Peyer's patch (tissue), 4 donors: ENCODE measurements at regions not wholly inside any gene's neighbourhood (a gene's known extent, or its start where the extent isn't known, plus 50 kb on each side); places are given as distances from the start of the nearest gene placed in this dataset.

Experiments used
- DNase-seq, 3 donors: peaks; one replicate each; pipeline ENCODE4 v3.0.0-alpha.2; 2017 to 2019
- H3K27ac ChIP-seq, 4 donors: fragments of 200-600 bp; sonication (generic); one replicate each; pipeline ENCODE4 v1.5.1; 2016 to 2019
- H3K27me3 ChIP-seq, 2 donors: fragments of 200-600 bp; sonication (generic); one replicate each; pipeline ENCODE4 v1.5.1; 2019
- H3K36me3 ChIP-seq, 3 donors: fragments of 200-600 bp; sonication (generic); one replicate each; pipeline ENCODE4 v1.5.1; 2016 to 2019
- H3K4me1 ChIP-seq, 4 donors: fragments of 200-600 bp; sonication (generic); one replicate each; pipeline ENCODE4 v1.5.1; 2016 to 2019
- H3K4me3 ChIP-seq, 4 donors: fragments of 200-600 bp; sonication (generic); 1 replicate in 3 of 4; 2 replicates in 1 of 4; pipeline ENCODE4 v1.5.1; 2016 to 2019; ENCODE audit warnings: mild to moderate bottlenecking in 1 of 4
- H3K9me3 ChIP-seq, 4 donors: fragments of 200-600 bp; sonication (generic); one replicate each; pipeline ENCODE4 v1.5.1; 2016 to 2019; ENCODE audit warnings: mild to moderate bottlenecking in 1 of 4
- POLR2A ChIP-seq, 2 donors: fragments of 450-650 bp; IDR thresholded peaks; one replicate each; pipeline ENCODE4 v1.5.1; 2017; ENCODE audit warnings: antibody characterized with exemption in 2 of 2, mild to moderate bottlenecking in 2 of 2, moderate library complexity in 2 of 2
- TF ChIP-seq, protein P1 (sequence below), 6 experiments: fragments of 450-650 bp in 4 of 6; fragments of 200-600 bp in 2 of 6; sonication (generic) in 1 of 6; IDR thresholded peaks; one replicate each; pipeline ENCODE4 v1.5.1; 2017 to 2019; ENCODE audit warnings: antibody characterized with exemption in 6 of 6, mild to moderate bottlenecking in 3 of 6, moderate library complexity in 1 of 6

DNA sequence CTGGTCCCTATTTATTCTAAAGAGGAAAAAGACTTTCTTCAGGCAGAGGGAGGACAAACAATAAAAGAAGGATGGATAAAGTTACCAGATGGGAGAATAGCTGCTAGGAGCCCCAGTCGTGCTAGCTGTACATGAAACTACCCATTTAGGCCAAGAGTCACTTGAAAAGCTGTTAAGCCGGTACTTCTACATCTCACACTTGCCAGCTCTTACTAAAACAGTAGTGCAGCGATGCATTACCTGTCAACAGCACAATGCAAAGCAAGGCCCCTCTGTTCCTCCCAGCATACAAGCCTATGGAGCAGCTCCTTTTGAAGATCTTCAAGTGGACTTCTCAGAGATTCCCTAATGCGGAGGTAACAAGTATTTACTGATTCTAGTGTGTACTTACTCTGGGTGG is 1138.8 kb downstream of the ARAP2 start:
- Histone ChIP-seq H3K36me3 (no peaks in the 10 kb centered on the region), H3K4me3 (no peak overlapping the region), H3K9me3 (peaks cover 0 to 2% (median 0%) of the 10 kb centered on the region in 4 donors), H3K27ac (no peak overlapping the region), H3K27me3 (no peaks in the 10 kb centered on the region), H3K4me1 (no peaks in the 10 kb centered on the region)
- DNase-seq, result no peak
- no peak for TF ChIP-seq POLR2A (IDR thresholded peaks at IDR 0.05)
- TF ChIP-seq, protein P1, sequence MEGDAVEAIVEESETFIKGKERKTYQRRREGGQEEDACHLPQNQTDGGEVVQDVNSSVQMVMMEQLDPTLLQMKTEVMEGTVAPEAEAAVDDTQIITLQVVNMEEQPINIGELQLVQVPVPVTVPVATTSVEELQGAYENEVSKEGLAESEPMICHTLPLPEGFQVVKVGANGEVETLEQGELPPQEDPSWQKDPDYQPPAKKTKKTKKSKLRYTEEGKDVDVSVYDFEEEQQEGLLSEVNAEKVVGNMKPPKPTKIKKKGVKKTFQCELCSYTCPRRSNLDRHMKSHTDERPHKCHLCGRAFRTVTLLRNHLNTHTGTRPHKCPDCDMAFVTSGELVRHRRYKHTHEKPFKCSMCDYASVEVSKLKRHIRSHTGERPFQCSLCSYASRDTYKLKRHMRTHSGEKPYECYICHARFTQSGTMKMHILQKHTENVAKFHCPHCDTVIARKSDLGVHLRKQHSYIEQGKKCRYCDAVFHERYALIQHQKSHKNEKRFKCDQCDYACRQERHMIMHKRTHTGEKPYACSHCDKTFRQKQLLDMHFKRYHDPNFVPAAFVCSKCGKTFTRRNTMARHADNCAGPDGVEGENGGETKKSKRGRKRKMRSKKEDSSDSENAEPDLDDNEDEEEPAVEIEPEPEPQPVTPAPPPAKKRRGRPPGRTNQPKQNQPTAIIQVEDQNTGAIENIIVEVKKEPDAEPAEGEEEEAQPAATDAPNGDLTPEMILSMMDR (IDR thresholded peaks at IDR 0.05), result no peak

DNA sequence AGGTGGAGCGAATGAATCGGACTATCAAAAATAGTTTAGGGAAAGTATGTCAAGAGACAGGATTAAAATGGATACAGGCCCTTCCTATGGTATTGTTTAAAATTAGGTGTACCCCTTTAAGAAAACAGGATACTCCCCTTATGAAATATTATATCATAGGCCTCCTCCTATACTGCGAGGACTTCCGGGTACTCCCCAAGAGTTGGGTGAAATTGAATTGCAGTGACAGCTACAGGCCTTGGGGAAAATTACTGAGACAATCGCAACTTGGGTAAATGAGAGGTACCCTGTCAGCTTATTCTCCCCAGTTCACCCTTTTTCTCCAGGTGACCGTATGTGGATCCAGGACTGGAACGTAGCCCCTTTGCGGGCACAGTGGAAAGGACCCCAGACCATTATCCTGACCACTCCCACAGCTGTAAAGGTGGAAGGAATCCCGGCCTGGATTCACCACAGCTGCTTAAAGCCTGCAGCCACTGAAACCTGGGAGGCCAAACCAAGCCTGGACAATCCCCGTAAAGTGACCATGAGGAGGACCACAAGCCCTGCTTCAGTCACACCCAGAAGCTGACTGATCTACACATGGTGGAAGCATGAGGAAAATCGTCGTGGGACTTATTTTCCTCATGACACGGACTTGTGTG is 1138.1 kb downstream of the ARAP2 start:
- no peaks in the 10 kb centered on the region for H3K36me3 ChIP-seq
- no peak for DNase-seq
- no peak overlapping the region for H3K4me3 ChIP-seq
- no peaks in the 10 kb centered on the region for H3K4me1 ChIP-seq
- no peaks in the 10 kb centered on the region for H3K27me3 ChIP-seq
- H3K27ac ChIP-seq, result no peak overlapping the region
- H3K9me3 ChIP-seq, result no peaks in the 10 kb centered on the region
- TF ChIP-seq, protein P1 (IDR thresholded peaks at IDR 0.05), result no peak
- TF ChIP-seq POLR2A (IDR thresholded peaks at IDR 0.05), result no peak

DNA sequence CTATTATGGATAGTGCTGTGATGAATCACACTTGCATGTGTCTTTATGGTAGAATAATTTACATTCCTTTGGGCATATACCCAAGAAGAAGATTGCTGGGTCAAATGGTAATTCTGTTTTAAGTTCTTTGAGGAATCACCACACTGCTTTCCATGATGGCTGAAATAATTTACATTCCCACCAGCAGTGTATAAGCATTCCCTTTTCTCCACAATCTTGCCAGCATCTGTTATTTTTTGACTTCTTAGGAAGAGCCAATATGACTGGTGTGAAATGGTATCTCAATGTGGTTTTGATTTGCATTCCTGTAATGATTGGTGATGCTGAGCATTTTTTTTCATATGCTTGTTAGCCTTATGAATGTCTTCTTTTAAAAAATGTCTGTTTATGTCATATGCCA is 1120.2 kb downstream of the ARAP2 start:
- no peaks in the 10 kb centered on the region for H3K36me3 ChIP-seq
- TF ChIP-seq, protein P1 (IDR thresholded peaks at IDR 0.05), result no peak
- TF ChIP-seq POLR2A (IDR thresholded peaks at IDR 0.05), result no peak

DNA sequence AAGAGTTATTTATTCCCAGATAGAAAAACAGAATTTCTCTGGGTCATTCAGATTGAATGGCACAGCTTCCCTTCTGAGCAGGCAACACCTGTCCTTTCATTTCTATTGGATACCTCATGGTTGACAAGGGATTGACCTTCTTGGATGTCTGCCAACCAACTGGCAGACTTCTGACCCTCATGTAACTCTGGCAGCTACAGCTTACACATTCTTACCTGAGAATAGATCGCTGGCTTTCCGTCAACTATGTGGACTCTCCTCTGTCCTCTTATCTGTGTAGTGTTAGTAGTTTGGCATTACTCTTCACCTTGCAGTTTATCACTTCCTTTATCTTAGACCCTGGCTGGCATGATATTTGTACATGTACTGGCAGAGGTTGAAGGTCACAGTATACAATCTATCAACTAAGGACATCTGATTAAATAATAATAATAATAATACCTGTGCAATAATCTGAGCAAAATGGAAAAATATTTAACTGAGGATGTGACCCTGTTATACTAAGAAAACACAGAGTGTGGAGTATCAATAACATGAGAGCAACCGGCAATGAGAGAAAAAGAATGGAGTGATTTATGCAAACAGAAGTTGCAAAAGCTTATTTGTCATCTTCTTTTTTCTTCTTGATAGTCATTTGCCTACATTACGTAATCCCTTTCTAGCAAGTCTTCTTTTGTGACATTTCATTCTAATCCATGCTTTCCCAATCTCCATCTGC is 1118.2 kb downstream of the ARAP2 start:
- no peaks in the 10 kb centered on the region for H3K36me3 ChIP-seq
- DNase-seq, result no peak
- H3K27me3 ChIP-seq, result no peaks in the 10 kb centered on the region
- no peaks in the 10 kb centered on the region for H3K9me3 ChIP-seq
- no peak overlapping the region for H3K27ac ChIP-seq
- TF ChIP-seq POLR2A (IDR thresholded peaks at IDR 0.05), result no peak
- TF ChIP-seq, protein P1 (IDR thresholded peaks at IDR 0.05), result no peak
- H3K4me1 ChIP-seq, result no peaks in the 10 kb centered on the region
- H3K4me3 ChIP-seq, result no peak overlapping the region

More for the DNA sequence above, 1120.2 kb downstream of the ARAP2 start:
- H3K4me1 ChIP-seq, result no peaks in the 10 kb centered on the region
- no peaks in the 10 kb centered on the region for H3K9me3 ChIP-seq
- no peak overlapping the region for H3K27ac ChIP-seq
- no peak for DNase-seq
- H3K27me3 ChIP-seq, result no peaks in the 10 kb centered on the region
- H3K4me3 ChIP-seq, result no peak overlapping the region

DNA sequence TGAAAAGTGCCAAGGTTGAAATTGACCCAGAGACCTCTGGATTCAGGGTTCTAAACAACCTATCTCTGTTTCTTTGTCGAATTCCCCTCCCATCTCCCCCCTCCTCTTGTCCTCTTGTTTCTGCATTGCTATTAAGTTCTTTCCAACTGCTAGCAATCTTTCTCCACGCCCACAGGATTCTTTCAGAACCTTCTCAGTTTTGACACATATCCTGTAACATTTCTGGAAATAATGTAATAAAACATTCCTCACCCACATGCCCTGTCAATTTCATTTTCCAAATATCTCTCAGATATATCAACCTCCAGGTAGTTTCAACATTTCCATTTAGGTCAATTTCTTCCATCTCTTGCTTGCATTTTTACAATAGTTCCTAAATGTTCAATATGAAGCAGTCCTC is 1105.9 kb downstream of the ARAP2 start:
- peaks cover 0 to 3% (median 0%) of the 10 kb centered on the region in 4 donors for H3K9me3 ChIP-seq
- DNase-seq, result no peak
- no peaks in the 10 kb centered on the region for H3K36me3 ChIP-seq
- H3K27ac ChIP-seq, result no peak overlapping the region
- no peaks in the 10 kb centered on the region for H3K4me1 ChIP-seq
- no peaks in the 10 kb centered on the region for H3K27me3 ChIP-seq
- H3K4me3 ChIP-seq, result no peak overlapping the region
- TF ChIP-seq, protein P1 (IDR thresholded peaks at IDR 0.05), result no peak
- no peak for TF ChIP-seq POLR2A (IDR thresholded peaks at IDR 0.05)
